ENCODE measurements at regions not wholly inside any gene's neighbourhood (a gene's known extent, or its start where the extent isn't known, plus 50 kb on each side); places are given as distances from the start of the nearest gene placed in this dataset.

- Histone ChIP-seq H3K9ac (ENCODE audit: low read length in 3 of 3) (no peak overlapping the region), H3K4me1 (ENCODE audit: control insufficient read depth in 2 of 3, insufficient read depth in 2 of 3, low read depth in 1 of 3, low read length in 3 of 3) (no peaks in the 10 kb centered on the region), H3K27ac (ENCODE audit: low read depth in 2 of 2, low read length in 2 of 2) (no peak overlapping the region), H3K27me3 (ENCODE audit: control insufficient read depth, insufficient read depth, low read length) (no peaks in the 10 kb centered on the region), H3K4me3 (ENCODE audit: low read length in 3 of 3) (no peak overlapping the region), H3K9me3 (ENCODE audit: control insufficient read depth in 2 of 3, insufficient read depth in 1 of 3, low read length in 3 of 3) (no peaks in the 10 kb centered on the region), H3K36me3 (ENCODE audit: control insufficient read depth in 2 of 3, insufficient read depth in 3 of 3, low read length in 3 of 3) (no peaks in the 10 kb centered on the region)
- intact Hi-C loops (cut with DNase I), result no loop called here
- DNase-seq (peak in 1 of 5 donors; percentile 19), FAIRE-seq (no peak)
- TF ChIP-seq, protein P1, sequence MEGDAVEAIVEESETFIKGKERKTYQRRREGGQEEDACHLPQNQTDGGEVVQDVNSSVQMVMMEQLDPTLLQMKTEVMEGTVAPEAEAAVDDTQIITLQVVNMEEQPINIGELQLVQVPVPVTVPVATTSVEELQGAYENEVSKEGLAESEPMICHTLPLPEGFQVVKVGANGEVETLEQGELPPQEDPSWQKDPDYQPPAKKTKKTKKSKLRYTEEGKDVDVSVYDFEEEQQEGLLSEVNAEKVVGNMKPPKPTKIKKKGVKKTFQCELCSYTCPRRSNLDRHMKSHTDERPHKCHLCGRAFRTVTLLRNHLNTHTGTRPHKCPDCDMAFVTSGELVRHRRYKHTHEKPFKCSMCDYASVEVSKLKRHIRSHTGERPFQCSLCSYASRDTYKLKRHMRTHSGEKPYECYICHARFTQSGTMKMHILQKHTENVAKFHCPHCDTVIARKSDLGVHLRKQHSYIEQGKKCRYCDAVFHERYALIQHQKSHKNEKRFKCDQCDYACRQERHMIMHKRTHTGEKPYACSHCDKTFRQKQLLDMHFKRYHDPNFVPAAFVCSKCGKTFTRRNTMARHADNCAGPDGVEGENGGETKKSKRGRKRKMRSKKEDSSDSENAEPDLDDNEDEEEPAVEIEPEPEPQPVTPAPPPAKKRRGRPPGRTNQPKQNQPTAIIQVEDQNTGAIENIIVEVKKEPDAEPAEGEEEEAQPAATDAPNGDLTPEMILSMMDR (IDR thresholded peaks at IDR 0.05; ENCODE audit: borderline replicate concordance, extremely low read depth, insufficient read depth), result no peak
These were observed 149.5 kb downstream of the ZBTB18 start for GRCh38 chr1:244200596-244200995.

DNA sequence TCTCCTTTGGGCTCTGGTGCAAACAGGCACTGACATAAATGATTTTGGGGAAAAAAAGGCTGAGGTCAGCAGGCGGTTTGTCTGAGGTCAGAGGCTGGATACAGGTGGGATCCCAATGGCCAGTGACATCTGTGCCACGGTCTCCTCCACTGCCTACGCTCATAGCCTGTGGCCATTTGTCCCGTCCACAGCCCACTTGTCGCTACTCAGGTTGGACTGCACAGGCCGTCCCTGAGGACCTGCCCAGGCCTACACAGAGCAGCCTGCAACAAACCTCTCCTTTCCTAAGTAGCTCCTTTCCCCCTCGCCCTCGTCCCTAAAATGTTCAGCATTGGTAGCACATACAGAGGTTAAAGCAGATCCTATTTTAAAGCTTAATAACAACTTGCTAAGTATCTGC, 150.7 kb downstream of the ZBTB18 start:
- no peaks in the 10 kb centered on the region for H3K36me3 ChIP-seq (ENCODE audit: control insufficient read depth in 2 of 3, insufficient read depth in 3 of 3, low read length in 3 of 3)
- no peaks in the 10 kb centered on the region for H3K4me1 ChIP-seq (ENCODE audit: control insufficient read depth in 2 of 3, insufficient read depth in 2 of 3, low read depth in 1 of 3, low read length in 3 of 3)
- no peaks in the 10 kb centered on the region for H3K27me3 ChIP-seq (ENCODE audit: control insufficient read depth, insufficient read depth, low read length)
- TF ChIP-seq, protein P1 (IDR thresholded peaks at IDR 0.05; ENCODE audit: borderline replicate concordance, extremely low read depth, insufficient read depth), result no peak
- DNase-seq (no peak), FAIRE-seq (no peak)
- no peak overlapping the region for H3K4me3 ChIP-seq (ENCODE audit: low read length in 3 of 3)
- no peak overlapping the region for H3K27ac ChIP-seq (ENCODE audit: low read depth in 2 of 2, low read length in 2 of 2)
- no peaks in the 10 kb centered on the region for H3K9me3 ChIP-seq (ENCODE audit: control insufficient read depth in 2 of 3, insufficient read depth in 1 of 3, low read length in 3 of 3)
- intact Hi-C loops (cut with DNase I), result no loop called here
- H3K9ac ChIP-seq (ENCODE audit: low read length in 3 of 3), result no peak overlapping the region

DNA sequence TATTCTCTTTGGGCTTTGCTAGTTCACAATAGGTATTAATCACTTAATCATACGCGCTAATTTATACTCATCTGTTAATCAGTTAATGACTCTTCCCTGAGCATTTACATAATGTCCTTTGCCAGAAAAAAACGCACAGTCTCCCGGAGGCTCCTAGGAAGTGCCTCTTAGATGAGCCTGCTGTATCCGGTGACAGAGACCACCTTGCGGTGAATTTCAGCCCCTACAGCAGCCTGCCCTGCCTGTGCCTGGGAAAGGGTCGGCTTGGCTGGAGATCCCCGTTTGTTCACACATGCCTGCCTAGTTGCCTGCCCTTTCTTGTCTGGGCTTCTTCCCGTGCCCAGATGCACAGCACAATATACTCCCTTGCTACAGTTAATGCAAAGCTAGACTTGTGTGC, 152.9 kb downstream of the ZBTB18 start:
- DNase-seq (no peak), FAIRE-seq (no peak)
- Histone ChIP-seq H3K27ac (ENCODE audit: low read depth in 2 of 2, low read length in 2 of 2) (no peak overlapping the region), H3K4me1 (ENCODE audit: control insufficient read depth in 2 of 3, insufficient read depth in 2 of 3, low read depth in 1 of 3, low read length in 3 of 3) (peaks cover 0 to 7% (median 0%) of the 10 kb centered on the region in 3 donors), H3K36me3 (ENCODE audit: control insufficient read depth in 2 of 3, insufficient read depth in 3 of 3, low read length in 3 of 3) (no peaks in the 10 kb centered on the region), H3K27me3 (ENCODE audit: control insufficient read depth, insufficient read depth, low read length) (no peaks in the 10 kb centered on the region), H3K9me3 (ENCODE audit: control insufficient read depth in 2 of 3, insufficient read depth in 1 of 3, low read length in 3 of 3) (no peaks in the 10 kb centered on the region), H3K9ac (ENCODE audit: low read length in 3 of 3) (no peak overlapping the region), H3K4me3 (ENCODE audit: low read length in 3 of 3) (no peak overlapping the region)
- intact Hi-C loops (cut with DNase I), result no loop called here
- TF ChIP-seq, protein P1 (IDR thresholded peaks at IDR 0.05; ENCODE audit: borderline replicate concordance, extremely low read depth, insufficient read depth), result no peak

DNA sequence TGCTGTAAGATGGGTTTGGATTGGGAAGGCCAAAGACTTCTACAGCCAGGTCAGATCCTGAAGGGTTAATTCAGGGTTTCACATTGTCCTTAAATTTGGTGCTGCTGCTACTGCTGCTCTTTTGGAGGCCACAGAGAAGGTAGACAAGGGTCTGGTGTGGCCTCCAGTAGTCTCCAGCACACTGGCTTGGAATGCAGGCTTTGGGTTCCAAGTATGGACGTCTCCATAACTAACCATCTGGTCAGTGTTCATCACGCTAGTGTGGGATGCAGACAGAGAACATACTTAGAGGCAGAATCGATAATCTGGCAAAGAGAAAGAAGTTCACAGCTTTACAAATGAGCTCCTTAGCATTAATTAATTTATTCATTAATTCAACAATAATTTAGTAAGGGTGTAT, 154.1 kb downstream of the ZBTB18 start:
- Histone ChIP-seq H3K9ac (ENCODE audit: low read length in 3 of 3) (no peak overlapping the region), H3K9me3 (ENCODE audit: control insufficient read depth in 2 of 3, insufficient read depth in 1 of 3, low read length in 3 of 3) (no peaks in the 10 kb centered on the region), H3K4me3 (ENCODE audit: low read length in 3 of 3) (no peak overlapping the region), H3K4me1 (ENCODE audit: control insufficient read depth in 2 of 3, insufficient read depth in 2 of 3, low read depth in 1 of 3, low read length in 3 of 3) (peaks cover 0 to 7% (median 0%) of the 10 kb centered on the region in 3 donors), H3K27ac (ENCODE audit: low read depth in 2 of 2, low read length in 2 of 2) (no peak overlapping the region), H3K36me3 (ENCODE audit: control insufficient read depth in 2 of 3, insufficient read depth in 3 of 3, low read length in 3 of 3) (no peaks in the 10 kb centered on the region), H3K27me3 (ENCODE audit: control insufficient read depth, insufficient read depth, low read length) (no peaks in the 10 kb centered on the region)
- FAIRE-seq, result no peak
- no peak for DNase-seq
- intact Hi-C loops (cut with DNase I), result no loop called here
- TF ChIP-seq, protein P1 (IDR thresholded peaks at IDR 0.05; ENCODE audit: borderline replicate concordance, extremely low read depth, insufficient read depth), result no peak

Data from kidney (tissue), 13 donors.